GM21367 (cell line): ENCODE measurements at regions not wholly inside any gene's neighbourhood (a gene's known extent, or its start where the extent isn't known, plus 50 kb on each side); places are given as distances from the start of the nearest gene placed in this dataset.
A peak's percentile ranks its signal among the peaks of the same experiment; 100 is the strongest.

Experiments used
- ATAC-seq: cut with Tn5 transposase; IDR thresholded peaks from one replicate; pipeline ENCODE4 v1.9.1; 2021; ENCODE audit not compliant: unreplicated experiment

DNA sequence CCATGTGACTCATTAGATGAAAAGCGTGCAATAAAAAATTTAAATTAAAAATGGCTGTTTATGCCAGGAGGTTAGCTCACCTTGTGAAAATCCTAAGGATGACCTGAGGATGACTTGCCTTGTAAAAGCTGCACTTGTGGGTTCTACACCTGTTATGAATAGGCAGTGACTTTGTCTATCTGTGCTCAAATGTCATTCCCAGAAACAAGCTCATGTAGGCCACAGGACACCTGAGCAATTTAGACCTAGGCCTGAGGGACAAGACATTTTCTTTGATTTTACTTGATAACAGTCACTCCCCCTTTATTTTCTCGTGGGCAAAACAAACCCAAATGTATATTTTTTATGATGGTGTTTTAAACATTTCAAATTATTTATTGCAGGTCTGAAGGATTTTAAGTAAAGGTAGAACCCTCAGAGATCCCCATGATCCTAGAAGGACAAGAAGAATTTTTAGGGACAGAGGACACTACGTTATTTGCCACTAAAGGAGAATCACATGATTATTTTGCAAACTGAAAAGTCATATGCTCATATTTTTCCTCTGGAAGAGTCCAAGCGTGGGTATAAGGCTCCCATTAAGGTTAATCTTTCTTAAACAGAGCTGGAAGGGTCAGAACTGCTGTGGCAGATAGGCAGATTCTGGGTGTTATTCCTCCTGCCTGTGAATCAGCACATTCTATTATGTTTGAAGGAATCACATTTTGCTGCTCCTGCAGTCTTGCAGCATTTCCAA lies 277.5 kb upstream of the MAN1A1 start:
- ATAC-seq: no peak

DNA sequence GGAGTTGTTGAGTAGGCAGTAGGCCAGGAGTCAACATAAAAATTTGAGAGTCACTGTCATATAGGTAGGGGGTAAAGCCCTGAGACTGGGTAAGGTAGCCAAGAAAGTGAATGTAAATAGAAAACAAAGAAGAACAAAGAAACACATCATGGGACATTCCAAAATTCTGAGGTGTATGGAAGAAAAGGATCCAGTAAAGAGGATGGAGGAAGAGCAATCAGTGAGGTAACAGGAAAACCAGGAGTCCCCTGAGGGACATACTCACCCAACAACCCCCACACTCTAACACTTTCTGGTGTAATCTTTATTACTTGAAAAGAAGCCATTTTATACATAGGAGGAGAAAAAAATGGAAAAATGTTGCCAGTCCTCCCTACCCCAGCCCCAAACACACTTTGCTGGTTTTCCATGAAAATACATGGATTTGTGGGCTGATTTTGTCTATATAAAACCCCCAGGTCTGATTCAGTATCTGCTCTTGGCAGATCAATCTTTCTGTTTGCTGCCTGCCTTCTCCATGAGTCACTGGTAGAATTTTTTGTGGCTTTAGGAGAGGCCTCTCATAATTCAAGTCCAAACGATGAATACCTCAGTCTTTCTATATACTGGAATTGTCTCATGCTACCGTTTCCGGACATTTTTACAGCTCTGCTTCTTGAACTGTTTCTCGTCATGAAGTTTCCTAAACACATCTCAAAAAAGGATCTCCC lies 271.4 kb upstream of the MAN1A1 start:
- no peak for ATAC-seq

DNA sequence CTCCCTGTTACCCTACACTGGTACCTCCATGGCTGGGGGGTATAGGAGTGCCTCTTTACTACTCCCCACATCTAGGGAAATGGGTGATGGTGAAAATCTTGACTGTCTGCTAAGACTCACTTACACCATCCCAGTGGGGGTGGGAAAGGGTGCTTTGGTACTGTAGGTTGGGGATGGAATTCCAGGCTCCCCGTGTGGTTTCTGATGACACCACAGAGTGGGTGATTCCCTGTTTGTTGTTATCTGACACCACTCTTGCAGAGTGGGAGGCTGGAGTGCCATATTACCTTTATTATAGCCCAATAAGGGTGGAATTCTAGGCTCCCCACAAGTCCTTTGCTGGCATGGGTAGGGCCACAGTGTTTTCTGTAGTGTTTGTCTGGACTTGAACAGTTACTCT lies 264.6 kb upstream of the MAN1A1 start:
- no peak for ATAC-seq

DNA sequence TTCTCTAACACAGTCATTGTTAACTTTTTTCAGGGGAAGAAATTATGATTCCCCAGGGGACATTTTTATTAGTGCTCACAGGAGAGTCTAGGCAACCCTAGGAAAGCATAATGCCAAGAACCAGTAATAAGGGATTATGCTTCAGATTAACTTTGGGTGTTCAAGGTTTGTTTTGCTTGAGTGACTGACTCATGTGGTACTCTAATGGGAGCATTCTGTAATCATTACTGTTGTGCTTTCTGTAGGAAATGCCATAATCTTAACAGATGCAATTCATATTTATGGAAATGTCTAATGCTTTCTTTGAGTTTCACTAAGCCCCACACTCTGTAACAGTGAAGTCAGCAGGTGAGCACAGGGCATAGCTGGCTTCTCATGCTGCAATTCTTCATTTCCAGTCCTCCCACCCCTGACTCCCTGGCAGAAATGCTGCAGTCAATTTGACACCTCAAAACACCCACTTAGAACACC lies 263.4 kb upstream of the MAN1A1 start:
- ATAC-seq: no peak

DNA sequence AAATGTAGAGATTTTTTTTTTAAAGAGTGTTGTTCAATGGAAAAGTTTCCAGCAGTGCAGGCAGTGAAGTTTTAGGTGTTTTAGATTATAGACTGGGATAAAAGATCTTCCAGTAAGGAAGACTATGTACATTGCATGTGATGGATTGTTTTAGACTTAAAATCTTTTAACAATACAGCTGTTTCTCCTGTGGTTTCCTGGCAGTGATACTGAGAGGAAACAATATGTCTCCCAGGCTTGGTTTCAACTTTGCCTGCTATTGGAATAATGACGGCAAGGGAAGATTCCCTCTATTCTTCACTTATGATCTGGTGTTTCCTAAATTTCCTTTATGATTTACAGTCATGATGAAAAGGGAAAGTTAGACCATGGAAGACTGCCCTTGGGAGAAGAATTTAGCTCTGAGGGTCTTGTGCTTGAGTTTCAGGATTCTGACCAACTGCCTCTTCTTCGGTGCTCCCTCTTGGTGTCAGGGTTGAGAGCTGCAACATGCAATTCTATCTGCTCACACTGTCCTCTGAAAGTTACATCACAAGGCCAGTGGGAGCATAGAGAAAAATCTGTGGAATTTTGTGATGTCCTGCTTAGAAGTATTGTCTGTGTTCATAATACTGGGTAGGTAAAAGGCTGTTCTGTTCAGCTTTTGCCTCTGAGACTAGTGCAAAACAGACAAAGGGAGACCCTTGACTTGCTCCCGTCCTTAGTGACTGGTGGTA lies 262.8 kb upstream of the MAN1A1 start:
- no peak for ATAC-seq

DNA sequence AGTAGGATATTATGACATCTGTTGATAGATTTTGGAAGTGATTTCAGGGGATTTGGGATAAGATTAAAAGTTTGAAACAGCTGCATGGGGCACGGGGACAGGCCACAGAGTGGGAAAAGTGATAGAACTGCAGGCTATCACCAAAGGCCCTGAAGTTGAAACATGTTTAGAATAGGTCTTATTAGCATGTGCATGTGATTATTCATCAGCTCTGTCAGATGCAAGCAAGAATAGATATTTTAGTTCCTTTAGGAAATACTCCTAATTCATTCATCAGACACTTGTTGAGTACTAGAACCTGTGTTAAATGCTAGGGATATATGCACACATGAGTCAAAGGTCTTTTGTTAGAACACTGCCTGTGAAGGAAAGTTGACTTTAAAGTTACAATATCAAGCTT lies 261.2 kb upstream of the MAN1A1 start:
- ATAC-seq: no peak

DNA sequence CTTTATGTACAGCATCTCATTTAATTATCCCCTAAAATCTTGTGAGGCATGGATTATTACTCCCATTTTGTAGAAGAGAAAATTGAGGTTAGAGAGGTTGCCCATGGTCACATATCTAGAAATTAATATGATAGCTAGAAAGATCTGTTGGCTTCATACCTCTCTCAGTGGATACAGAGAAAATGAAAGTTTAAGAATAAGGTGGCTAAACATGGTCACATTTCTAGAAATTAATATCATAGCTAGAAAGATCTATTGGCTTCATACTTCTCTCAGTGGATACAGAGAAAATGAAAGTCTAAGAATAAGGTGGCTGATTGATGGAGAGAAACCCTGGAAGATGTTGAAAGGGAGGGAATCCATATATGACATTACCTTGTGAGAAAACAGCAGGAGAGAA lies 260.7 kb upstream of the MAN1A1 start:
- no peak for ATAC-seq

DNA sequence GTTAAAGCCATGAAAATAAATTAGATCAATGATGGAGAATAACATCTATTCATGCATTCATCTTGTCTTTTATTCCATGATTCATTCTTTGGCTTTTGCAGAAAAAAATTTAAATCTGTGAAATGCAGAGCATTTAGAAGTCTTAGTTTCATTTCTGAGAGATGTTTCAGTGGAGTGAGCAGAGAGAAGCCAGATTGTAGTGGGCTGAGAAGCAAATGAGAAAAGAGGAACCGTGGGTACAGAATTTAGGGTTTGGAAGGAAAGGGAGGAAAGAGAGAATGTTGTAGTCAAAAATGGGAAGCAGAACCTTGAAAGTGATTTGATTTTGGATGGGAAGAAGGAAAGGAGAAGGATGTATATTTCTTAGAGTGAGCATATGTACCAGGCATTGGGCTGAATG lies 260.3 kb upstream of the MAN1A1 start:
- ATAC-seq: no peak

DNA sequence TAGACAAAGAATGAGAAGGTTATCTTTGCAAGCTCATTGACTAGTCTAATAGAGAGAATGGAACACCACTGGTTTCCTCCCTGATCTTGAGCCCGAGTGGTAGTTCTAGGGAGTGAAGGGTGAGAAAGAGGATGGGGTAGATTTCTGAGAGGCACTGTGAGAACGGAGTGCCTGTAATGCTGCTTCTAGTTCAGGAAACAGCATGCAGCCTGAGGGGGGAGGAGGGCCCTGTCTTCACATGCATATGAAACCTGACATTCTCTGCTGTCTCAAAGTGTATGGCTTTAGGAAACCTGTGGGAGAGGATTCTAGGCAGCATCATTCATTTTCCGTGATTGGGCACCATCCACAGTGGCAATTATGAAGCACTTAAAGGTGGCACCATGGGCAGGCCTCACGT lies 259.4 kb upstream of the MAN1A1 start:
- ATAC-seq: no peak

DNA sequence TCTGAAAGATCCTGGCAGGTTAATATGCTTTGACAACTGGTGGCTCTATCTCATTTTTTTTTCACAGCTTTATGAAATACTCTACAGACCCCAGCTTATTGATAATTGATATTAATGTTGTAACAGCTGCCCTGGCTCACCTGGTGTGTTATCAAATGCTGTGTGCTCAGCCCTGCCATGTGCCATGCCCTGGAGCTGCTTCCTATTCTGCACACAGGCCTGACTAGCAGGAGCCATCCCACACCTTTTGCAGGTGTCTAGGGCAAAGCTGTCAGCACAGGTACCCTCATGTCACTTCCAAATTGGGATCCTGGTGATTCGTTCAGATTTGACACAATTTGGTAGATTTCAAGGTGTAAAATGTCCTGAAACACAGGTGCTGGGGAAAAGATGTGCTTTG lies 254.6 kb upstream of the MAN1A1 start:
- no peak for ATAC-seq

DNA sequence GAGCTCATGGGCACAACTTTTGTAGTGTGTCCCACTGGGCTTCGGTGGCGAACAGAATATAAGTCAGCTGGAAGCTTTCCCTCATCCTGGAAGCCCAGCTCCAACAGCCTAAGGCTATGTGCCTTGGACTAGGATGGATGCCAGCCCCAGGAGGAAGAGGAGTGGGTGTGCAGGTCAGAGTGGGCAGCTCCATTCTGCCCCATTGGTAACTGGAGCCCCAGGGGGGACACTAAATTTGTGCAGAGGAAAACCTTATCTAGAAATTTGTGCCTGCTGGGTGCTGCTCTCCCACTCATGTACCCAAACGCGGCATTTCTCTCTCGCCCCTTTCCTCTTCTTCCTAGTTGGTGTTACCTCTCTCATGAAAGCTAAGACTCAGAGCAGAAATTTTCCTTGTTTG lies 253.9 kb upstream of the MAN1A1 start:
- ATAC-seq: no peak

DNA sequence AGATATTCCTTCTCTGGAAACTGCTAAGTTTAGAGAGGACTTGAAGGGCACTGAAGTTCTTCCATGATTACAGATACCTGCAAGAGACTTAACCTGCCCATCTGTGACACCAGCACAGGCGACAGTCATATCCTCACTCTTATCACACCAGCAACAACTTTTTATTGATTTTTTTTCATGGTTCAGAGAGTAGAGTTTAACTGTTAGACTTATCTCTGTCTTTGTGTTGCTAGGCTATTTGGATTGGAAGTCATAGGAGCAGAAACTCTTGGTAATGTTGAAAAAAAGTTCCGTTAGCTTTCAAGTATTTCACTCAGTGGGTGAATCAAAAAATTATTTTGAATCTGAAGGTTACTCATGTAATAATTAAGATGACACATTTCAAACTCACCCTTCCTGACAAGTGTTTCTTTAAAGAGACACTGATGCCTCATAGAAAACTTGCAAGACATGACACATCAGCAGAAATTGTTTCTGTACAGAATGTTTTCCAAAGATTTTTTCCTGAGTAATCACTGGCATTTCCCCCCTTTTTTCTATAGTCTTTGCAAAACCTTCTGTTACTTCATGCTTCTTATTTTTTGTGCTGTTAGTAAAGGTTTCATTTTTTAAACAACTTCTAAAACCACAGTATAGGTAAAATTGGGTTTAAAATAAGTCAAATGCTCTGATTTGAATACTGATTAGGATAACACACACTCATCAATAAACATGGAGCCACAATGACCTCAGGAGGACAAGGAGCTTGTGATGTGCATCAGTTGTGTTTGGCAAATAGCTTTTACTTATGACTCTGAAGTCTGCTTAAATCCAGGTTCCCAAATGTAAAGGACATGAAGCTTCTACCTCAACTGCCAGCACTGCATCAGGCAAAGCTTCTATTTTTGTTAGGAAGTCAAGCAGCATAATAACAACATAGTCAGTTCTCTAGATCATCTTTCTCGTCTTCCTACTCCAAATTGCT lies 252.9 kb upstream of the MAN1A1 start:
- no peak for ATAC-seq

DNA sequence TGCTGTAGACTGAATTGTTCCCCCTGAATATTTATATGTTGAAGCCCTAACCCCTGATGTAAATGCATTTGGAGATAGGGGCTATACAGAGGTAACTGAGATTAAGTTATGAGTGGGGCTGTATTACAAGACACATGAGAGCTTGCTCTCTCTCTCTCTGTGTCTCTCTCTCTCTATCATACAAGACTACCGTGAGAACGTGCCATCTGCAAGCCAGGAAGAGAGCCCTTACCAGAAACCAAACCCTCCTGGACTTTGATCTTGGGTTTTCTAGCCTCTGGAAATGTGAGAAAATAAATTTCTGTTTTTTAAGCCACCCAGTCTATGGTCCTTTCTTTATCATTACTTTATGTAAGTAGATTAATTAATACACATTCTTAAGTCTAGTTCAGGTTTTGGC lies 249.3 kb upstream of the MAN1A1 start:
- no peak for ATAC-seq

DNA sequence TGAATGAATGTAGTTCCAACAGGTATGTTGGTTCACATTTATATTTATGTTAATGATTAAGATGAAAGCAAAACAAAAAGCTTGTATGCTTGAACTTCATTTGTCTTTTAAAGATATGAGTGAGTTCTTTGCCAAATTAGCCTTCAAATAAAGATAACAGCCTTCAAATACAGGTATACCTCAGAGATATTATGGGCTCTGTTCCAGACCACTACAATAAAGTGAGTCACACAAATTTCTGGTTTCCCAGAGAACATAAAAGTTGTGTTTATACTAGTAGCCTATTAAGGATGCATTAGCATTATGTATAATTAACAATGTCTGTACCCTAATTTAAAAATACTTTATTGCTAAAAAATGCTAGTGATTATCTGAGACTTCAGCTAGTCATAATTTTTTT lies 245.3 kb upstream of the MAN1A1 start:
- no peak for ATAC-seq

DNA sequence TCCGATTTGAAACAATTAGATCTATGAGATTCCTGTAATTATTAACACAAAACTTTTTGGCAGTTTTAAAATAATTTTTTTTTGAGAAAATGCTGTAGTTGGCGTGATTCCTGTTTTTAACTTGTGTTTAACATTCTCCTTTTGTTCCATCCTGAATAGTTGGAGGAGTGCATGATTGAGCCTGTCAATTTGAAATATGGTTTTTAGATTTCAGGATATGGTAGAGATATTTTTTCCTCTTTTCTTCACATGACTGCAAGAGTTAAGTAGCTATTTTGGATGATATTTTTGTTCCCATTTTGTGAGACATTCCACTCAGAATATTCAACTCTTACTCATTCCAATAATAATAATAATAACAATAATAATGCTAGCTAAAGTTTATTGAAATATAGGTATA lies 241.7 kb upstream of the MAN1A1 start:
- ATAC-seq: no peak

DNA sequence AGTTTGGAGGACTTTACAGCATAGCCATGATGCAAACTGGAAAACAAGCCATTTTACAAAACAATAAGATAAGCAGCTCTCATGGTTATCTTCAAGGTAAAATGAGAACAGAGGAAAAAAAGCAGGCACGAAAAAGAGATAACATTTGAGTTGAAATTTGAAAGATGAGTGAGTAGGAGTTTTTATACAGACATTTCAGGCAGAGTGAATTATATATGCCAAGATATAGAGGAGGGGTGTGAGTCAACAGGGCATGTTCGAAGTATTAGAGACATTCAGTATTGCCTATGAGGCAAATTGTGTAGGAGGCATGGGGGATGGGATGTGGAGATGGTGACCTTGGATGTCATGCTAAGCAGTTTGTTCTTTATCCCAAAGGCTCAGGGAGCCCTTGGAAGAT lies 240.5 kb upstream of the MAN1A1 start:
- no peak for ATAC-seq

DNA sequence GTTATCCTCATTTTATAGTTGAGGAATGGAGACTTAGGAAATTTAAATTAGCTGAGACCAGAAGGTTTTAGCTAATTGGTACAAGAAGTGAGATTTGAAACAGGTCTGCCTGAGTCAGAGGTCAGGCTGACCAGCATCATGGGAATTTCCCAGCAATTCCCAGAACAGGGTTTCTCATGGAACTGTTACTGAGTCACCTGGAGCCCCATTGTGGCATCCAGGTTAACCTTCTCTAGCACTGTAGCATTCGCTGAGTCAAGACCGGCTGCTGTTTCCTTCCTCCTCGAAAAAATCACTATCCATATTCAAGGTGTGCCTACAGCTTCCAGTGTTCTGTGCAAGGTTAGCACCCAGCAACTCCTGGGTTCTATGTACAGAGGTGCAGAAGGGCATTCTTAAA lies 238.0 kb upstream of the MAN1A1 start:
- ATAC-seq: no peak

DNA sequence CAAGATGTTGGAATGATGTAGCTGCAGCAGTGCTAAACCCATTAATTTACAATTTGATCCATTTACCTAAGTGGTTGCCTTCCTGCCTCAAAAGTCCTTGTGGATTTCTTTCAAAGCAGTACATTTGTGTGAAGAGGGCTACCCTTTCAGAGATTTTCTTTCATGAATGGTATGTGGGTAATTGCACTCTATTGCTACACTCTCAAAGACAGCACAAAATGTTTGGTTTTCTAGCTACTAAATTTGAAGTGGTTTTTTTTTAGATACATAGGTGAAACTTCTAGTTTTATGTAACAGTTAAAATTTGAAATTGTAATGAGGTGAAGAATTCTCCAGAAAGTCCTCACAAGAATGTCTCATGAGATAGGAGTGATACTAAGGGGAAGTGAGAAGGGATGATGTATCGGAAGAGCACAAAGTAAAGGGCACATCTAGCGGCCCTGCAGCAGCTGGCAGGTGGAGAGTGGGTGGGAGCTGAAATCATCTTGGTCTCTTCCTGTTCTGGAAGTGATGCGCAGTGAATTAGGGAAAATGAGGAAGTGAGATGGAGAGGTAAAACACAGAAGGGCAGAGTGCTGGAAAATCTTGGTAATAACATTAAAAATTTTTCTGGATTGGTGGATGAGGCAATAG lies 236.8 kb upstream of the MAN1A1 start:
- ATAC-seq: peak; percentile 94

DNA sequence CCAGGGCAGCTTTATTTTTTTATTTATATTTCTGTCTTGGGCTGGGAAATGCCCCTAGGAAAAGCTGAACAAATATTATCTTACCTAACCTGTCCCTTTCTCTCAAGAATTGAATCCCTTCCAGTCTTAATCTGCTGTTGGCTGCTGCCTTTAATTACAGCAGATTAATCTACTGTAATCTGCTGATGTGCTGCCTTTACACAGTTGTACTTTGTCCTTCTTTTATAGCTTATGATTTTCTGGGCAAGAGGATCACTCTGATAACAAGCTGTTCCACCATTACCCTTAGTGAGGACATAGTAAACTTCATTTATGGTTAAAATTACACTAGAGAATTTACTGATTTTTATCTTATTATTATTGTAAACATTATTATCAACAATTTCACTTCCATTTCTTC lies 234.5 kb upstream of the MAN1A1 start:
- no peak for ATAC-seq

DNA sequence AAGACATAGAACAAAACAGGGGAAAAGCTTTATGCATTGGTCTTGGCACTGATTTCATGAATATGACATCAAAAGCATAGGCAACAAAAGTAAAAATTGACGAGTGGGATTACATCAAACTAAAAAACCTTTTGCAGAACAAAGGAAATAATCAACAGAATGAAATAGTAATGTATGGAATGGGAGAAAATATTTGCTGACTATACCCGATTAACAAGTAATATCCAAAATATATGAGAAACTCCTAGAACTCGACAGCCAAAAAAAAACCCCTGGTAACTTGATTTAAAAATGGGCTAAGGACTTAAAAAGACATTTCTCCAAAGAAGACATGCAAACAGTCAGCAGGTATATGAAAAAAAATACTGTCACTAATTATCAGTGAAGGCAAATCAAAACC lies 231.7 kb upstream of the MAN1A1 start:
- ATAC-seq: no peak

DNA sequence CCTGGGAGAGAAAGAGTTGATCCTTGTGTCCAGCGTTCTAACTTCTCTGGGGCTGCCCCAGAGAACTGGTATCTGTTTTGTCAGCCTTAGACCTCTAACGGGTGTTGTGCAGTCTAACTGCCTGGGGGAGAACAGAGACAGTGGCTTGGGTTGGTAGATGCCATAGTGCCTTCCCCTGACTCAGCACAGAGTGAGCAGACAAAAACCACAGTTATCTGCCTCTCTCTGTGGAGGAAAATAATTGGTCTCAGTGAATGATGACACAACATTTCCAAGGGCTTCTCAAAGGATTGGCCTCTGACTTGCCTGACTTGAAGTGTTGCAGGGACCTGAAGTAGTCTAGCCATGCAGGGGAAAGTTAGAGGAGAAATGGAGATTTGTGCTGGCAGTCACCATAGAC lies 226.2 kb upstream of the MAN1A1 start:
- no peak for ATAC-seq
